GM12872 (cell line): ENCODE measurements at regions not wholly inside any gene's neighbourhood (a gene's known extent, or its start where the extent isn't known, plus 50 kb on each side); places are given as distances from the start of the nearest gene placed in this dataset.

Source experiments
- CTCF ChIP-seq: IDR thresholded peaks from 3 replicates; pipeline ENCODE4 v1.5.1; 2011; ENCODE audit warnings: low read depth, mild to moderate bottlenecking, low read length, moderate library complexity; ENCODE audit not compliant: insufficient read depth

- TF ChIP-seq CTCF: no peak
These were observed 89.5 kb upstream of the LYZL1 start for GRCh38 chr10:29199339-29199738.

GRCh38 chr10:29199941-29200679 is 88.8 kb upstream of the LYZL1 start:
- no peak for TF ChIP-seq CTCF

DNA sequence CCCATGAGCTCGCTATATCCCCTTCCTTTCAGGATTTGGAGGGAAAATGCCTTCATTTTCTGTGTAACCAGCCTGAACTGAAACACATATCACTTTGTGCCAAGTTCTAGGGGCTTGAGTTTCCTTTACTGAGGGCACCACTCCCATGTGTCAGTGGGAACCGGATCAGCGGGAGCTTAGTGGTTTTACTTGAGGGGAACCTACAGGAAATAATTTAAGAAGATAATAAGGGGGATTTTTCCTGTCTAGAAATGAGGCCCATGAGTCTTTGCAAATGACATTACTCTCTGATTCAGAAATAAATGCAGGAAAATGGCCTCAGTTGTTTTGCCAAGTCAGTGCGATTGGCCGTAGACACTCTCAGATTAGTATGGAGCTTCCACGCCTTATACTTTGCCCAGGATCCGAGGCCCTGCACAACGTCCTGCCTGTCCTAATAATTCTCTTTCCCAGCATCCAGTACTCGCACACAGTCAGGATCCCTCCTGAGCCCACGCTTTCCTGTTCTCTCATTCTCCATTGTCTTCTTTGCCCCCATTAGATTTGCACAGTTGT is 86.4 kb upstream of the LYZL1 start:
- no peak for TF ChIP-seq CTCF

GRCh38 chr10:29203432-29203831 is 85.4 kb upstream of the LYZL1 start:
- no peak for TF ChIP-seq CTCF

DNA sequence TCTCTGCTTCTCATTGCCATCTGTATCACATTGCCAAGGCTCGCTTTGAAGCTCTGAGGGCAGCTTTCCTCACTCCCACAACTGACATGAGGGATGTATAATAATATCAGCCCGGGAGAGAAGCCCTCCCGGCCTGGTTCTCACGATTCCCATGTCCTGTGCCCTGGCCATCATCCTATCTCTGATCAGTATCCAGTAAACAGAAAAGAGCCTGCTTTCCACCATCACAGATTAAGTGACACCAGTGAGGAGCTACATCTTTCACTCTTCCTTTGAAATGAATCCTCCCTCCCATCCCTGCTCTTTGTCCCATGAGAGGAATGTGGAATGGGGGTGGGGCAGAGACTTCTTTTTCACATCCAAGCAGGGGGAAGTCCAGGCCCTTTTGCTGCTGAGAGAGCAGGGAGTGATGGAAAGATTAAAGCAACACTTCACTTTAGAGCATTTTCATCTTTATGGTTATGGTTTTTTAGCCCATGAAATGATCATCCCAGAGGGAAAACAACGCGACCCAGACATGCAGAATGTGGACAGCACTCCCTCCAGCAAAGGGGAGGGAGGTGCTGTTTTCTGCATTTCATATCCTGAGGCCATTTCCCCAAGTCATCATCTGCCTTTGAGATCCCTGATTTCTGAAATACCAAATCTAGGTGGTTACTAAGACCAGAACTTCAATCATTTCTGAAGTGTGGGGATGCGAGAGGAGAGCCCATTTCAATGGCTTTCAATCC is 84.6 kb upstream of the LYZL1 start:
- TF ChIP-seq CTCF: no peak

DNA sequence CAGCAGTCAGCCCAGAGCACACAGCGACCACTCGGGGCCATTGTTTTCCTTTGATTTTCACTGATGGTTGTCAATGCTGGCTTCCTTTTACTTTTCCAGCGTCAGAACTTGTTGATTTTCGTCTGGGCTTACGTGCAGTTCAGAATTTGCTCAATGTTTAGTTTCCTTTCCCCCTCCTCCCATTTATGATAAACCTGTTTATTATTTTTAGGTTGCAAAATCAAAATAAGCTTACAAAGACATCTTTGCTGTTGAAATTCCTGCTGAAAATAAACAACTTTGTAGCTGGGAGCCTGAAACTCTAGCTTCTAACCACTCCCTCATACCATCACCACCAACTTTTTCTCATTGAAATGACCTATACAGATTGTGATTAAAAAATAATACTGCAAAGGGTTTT is 83.1 kb upstream of the LYZL1 start:
- TF ChIP-seq CTCF: no peak

- no peak for TF ChIP-seq CTCF
These were observed 80.0 kb upstream of the LYZL1 start for GRCh38 chr10:29208845-29209244.
